Breast epithelium (tissue), 3 donors: ENCODE measurements at regions not wholly inside any gene's neighbourhood (a gene's known extent, or its start where the extent isn't known, plus 50 kb on each side); places are given as distances from the start of the nearest gene placed in this dataset.

ENCODE experiments used
- POLR2A ChIP-seq: fragments of 450-650 bp; IDR thresholded peaks from one replicate; pipeline ENCODE4 v1.6.1; 2016; ENCODE audit warnings: antibody characterized with exemption, mild to moderate bottlenecking, moderate library complexity
- POLR2AphosphoS5 ChIP-seq, 3 donors: sonication (generic); formaldehyde crosslinking; IDR thresholded peaks; one replicate each; pipeline ENCODE4 v1.6.1; 2017; ENCODE audit warnings: antibody characterized with exemption in 3 of 3
- TF ChIP-seq, protein P1 (sequence below), 3 donors: fragments of 450-650 bp; IDR thresholded peaks; one replicate each; pipeline ENCODE4 v1.5.1; 2016 to 2017; ENCODE audit warnings: antibody characterized with exemption in 3 of 3, mild to moderate bottlenecking in 3 of 3, moderate library complexity in 3 of 3

- TF ChIP-seq POLR2A (no peak), POLR2AphosphoS5 (IDR thresholded peaks at IDR 0.05) (no peak)
- TF ChIP-seq, protein P1, sequence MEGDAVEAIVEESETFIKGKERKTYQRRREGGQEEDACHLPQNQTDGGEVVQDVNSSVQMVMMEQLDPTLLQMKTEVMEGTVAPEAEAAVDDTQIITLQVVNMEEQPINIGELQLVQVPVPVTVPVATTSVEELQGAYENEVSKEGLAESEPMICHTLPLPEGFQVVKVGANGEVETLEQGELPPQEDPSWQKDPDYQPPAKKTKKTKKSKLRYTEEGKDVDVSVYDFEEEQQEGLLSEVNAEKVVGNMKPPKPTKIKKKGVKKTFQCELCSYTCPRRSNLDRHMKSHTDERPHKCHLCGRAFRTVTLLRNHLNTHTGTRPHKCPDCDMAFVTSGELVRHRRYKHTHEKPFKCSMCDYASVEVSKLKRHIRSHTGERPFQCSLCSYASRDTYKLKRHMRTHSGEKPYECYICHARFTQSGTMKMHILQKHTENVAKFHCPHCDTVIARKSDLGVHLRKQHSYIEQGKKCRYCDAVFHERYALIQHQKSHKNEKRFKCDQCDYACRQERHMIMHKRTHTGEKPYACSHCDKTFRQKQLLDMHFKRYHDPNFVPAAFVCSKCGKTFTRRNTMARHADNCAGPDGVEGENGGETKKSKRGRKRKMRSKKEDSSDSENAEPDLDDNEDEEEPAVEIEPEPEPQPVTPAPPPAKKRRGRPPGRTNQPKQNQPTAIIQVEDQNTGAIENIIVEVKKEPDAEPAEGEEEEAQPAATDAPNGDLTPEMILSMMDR (IDR thresholded peaks at IDR 0.05): no peak
Observed at GRCh38 chr6:66265737-66266136, 558.7 kb upstream of the EYS start.
